SU-DHL-6 (cell line): ENCODE measurements at regions not wholly inside any gene's neighbourhood (a gene's known extent, or its start where the extent isn't known, plus 50 kb on each side); places are given as distances from the start of the nearest gene placed in this dataset.
A peak's percentile ranks its signal among the peaks of the same experiment; 100 is the strongest.

Source experiments
- H2AFZ ChIP-seq: fragments of 200-600 bp; sonication (generic); 2 replicates; pipeline ENCODE4 v1.6.1; 2014; ENCODE audit warnings: low read depth, mild to moderate bottlenecking, moderate library complexity, mixed read lengths, antibody characterized with exemption, low read length; ENCODE audit not compliant: severe bottlenecking
- H3F3A ChIP-seq: fragments of 200-600 bp; shearing (Covaris generic); 2 replicates; pipeline ENCODE4 v1.6.0; 2016; ENCODE audit warnings: antibody characterized with exemption, mild to moderate bottlenecking; ENCODE audit not compliant: insufficient read depth
- H3K27ac ChIP-seq: fragments of 200-600 bp; sonication (generic); 2 replicates; pipeline ENCODE4 v1.5.1; 2016; ENCODE audit warnings: low read depth, mild to moderate bottlenecking, low read length, moderate library complexity, mixed read lengths
- H3K27me3 ChIP-seq: fragments of 200-600 bp; sonication (generic), shearing (Covaris generic); 2 replicates; pipeline ENCODE4 v1.6.0; 2014; ENCODE audit warnings: mild to moderate bottlenecking, low read length
- H3K36me3 ChIP-seq: fragments of 200-600 bp; sonication (generic); 2 replicates; pipeline ENCODE4 v1.6.1; 2014; ENCODE audit warnings: mild to moderate bottlenecking, low read length, mixed read lengths
- H3K4me2 ChIP-seq: fragments of 300-600, 200-600 bp; shearing (Covaris generic), sonication (generic); 2 replicates; pipeline ENCODE4 v1.6.0; 2014; ENCODE audit warnings: low read length, low read depth, mild to moderate bottlenecking; ENCODE audit not compliant: poor library complexity, severe bottlenecking
- H3K4me3 ChIP-seq: fragments of 200-600 bp; sonication (generic); 2 replicates; pipeline ENCODE4 v1.5.1; 2014; ENCODE audit warnings: antibody characterized with exemption, low read length, mild to moderate bottlenecking, mixed read lengths; ENCODE audit not compliant: insufficient read depth, poor library complexity, severe bottlenecking
- H3K79me2 ChIP-seq: fragments of 200-600 bp; sonication (generic); 2 replicates; pipeline ENCODE4 v1.6.1; 2014; ENCODE audit warnings: mild to moderate bottlenecking, low read length, moderate library complexity; ENCODE audit not compliant: insufficient read depth
- H3K9ac ChIP-seq: fragments of 200-600 bp; sonication (generic); 2 replicates; pipeline ENCODE4 v1.7.0; 2014; ENCODE audit warnings: mild to moderate bottlenecking, low read length
- H3K9me2 ChIP-seq: fragments of 200-600 bp; sonication (generic); replicated peaks from 2 replicates; pipeline ENCODE4 v1.6.1; 2014; ENCODE audit warnings: low read length; ENCODE audit not compliant: insufficient read depth
- H3K9me3 ChIP-seq: fragments of 200-600 bp; sonication (generic); 2 replicates; pipeline ENCODE4 v1.6.1; 2014; ENCODE audit warnings: low read length, mixed read lengths; ENCODE audit not compliant: insufficient read depth
- H4K20me1 ChIP-seq: fragments of 200-600 bp; sonication (generic); 2 replicates; pipeline ENCODE4 v1.6.1; 2014; ENCODE audit warnings: low read depth, mild to moderate bottlenecking, antibody characterized with exemption, low read length, moderate library complexity, mixed read lengths
- EZH2phosphoT487 ChIP-seq: fragments of 200-600 bp; sonication (generic), shearing (Covaris generic); conservative IDR thresholded peaks from 2 replicates; pipeline ENCODE4 v1.6.1; 2018; ENCODE audit warnings: mild to moderate bottlenecking, antibody characterized with exemption, low read length, moderate library complexity, mixed read lengths
- TF ChIP-seq, protein P1 (sequence below): fragments of 200-600 bp; sonication (generic); IDR thresholded peaks from one replicate; pipeline ENCODE4 v1.5.1; 2017; ENCODE audit warnings: antibody characterized with exemption, mild to moderate bottlenecking, low read length, moderate library complexity; ENCODE audit not compliant: insufficient read depth, poor library complexity, severe bottlenecking

DNA sequence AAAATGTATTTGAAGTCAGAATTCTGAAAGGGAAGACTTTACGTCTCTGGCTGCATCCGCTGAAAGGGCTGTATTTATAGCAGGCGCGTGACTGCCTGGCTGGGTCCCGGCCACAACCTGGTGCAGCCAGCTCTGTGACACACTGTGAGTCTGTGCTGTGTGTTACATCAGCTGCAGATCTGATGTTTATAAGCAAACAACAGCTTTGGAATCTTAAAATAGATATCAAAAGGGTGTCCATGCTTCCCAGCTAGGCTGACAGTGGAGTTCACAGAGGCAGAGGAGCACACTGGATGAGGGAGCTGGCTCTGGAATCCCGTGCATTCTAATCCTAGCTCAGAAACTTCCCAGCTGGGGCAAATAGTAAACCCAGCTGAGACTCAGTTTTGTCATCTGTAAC, 433.4 kb upstream of the BRINP1 start:
- no peak for TF ChIP-seq EZH2phosphoT487
- TF ChIP-seq, protein P1, sequence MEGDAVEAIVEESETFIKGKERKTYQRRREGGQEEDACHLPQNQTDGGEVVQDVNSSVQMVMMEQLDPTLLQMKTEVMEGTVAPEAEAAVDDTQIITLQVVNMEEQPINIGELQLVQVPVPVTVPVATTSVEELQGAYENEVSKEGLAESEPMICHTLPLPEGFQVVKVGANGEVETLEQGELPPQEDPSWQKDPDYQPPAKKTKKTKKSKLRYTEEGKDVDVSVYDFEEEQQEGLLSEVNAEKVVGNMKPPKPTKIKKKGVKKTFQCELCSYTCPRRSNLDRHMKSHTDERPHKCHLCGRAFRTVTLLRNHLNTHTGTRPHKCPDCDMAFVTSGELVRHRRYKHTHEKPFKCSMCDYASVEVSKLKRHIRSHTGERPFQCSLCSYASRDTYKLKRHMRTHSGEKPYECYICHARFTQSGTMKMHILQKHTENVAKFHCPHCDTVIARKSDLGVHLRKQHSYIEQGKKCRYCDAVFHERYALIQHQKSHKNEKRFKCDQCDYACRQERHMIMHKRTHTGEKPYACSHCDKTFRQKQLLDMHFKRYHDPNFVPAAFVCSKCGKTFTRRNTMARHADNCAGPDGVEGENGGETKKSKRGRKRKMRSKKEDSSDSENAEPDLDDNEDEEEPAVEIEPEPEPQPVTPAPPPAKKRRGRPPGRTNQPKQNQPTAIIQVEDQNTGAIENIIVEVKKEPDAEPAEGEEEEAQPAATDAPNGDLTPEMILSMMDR = no peak
- Histone ChIP-seq H3K4me2 (peak overlapping the region; percentile 76), H3K36me3 (no peaks in the 10 kb centered on the region), H3K79me2 (no peaks in the 10 kb centered on the region), H3K27ac (peak overlapping the region; percentile 99), H3K4me3 (peak overlapping the region; percentile 20), H2AFZ (peak overlapping the region; percentile 39), H4K20me1 (no peaks in the 10 kb centered on the region), H3F3A (peaks cover 18% of the 10 kb centered on the region), H3K9me3 (no peaks in the 10 kb centered on the region), H3K9me2 (no peaks in the 10 kb centered on the region), H3K27me3 (no peaks in the 10 kb centered on the region), H3K9ac (peak overlapping the region; percentile 57)

DNA sequence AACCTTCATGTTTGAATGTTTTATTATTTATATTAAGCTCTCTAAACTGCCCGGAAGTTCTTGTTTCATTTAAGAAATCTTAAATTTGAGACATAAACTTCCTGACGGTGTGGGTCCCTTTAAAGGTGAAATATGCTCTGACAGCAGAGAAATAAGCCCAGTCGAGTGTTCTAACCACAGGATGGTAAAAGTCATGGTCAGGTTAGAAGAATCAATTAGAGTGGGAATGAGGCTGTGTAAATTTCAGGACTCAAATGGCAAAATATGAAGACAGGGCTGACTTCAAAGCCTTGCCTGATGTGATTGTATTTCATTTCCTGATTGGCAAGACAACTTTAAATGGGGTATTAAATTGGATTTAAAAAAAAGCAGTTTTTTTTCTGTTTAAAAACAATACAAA, 432.9 kb upstream of the BRINP1 start:
- Histone ChIP-seq H3K9ac (peak overlapping the region; percentile 57), H3K4me2 (peak overlapping the region; percentile 76), H3K9me3 (no peaks in the 10 kb centered on the region), H3K4me3 (peak overlapping the region; percentile 20), H3K27ac (peak overlapping the region; percentile 99), H4K20me1 (no peaks in the 10 kb centered on the region), H3K9me2 (no peaks in the 10 kb centered on the region), H3F3A (peaks cover 18% of the 10 kb centered on the region), H3K27me3 (no peaks in the 10 kb centered on the region), H3K36me3 (no peaks in the 10 kb centered on the region), H3K79me2 (no peaks in the 10 kb centered on the region), H2AFZ (peak overlapping the region; percentile 39)
- TF ChIP-seq, protein P1 = no peak
- no peak for TF ChIP-seq EZH2phosphoT487

DNA sequence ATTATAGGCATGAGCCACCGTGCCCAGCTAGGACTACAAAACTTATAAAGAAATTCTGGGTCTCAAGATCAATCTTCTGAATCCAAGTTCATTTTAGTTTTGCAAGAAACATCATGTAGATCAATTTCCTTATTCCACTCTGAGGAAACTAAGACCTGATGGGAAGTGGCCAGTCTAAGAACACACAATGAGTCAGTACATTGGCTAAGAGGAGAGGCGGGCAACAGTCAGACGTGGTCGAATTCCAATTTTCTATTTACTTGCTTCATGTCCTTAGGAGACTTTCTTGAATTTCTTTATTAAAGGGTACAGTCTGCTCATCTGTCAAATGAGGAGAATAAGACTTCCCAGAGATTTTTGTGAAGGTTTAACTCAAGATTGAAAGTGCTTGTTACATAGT, 432.1 kb upstream of the BRINP1 start:
- no peaks in the 10 kb centered on the region for H4K20me1 ChIP-seq
- H3K4me2 ChIP-seq = peak overlapping the region; percentile 76
- peak overlapping the region; percentile 99 for H3K27ac ChIP-seq
- no peaks in the 10 kb centered on the region for H3K27me3 ChIP-seq
- no peak overlapping the region for H3K4me3 ChIP-seq
- H3K9ac ChIP-seq = peak overlapping the region; percentile 57
- H3K36me3 ChIP-seq = no peaks in the 10 kb centered on the region
- peaks cover 18% of the 10 kb centered on the region for H3F3A ChIP-seq
- no peaks in the 10 kb centered on the region for H3K9me2 ChIP-seq
- peak overlapping the region; percentile 39 for H2AFZ ChIP-seq
- TF ChIP-seq, protein P1 = no peak
- H3K9me3 ChIP-seq = no peaks in the 10 kb centered on the region
- H3K79me2 ChIP-seq = no peaks in the 10 kb centered on the region
